D721Med (cell line): ENCODE measurements at regions not wholly inside any gene's neighbourhood (a gene's known extent, or its start where the extent isn't known, plus 50 kb on each side); places are given as distances from the start of the nearest gene placed in this dataset.

Experiments
- DNase-seq: peaks from one replicate; pipeline ENCODE4 v3.0.0; 2011; ENCODE audit warnings: low spot score; ENCODE audit not compliant: insufficient read length
- FAIRE-seq: peaks from 2 replicates; lab custom pipeline; 2011; peaks lifted over from hg19 to GRCh38; lab: Jason Lieb, UNC
- CTCF ChIP-seq: IDR thresholded peaks from 2 replicates; pipeline ENCODE4 v1.5.1; 2012; ENCODE audit warnings: mild to moderate bottlenecking, control low read depth; ENCODE audit not compliant: insufficient read depth; ENCODE audit errors: missing control alignments

- FAIRE-seq = no peak
- no peak for TF ChIP-seq CTCF
Observed at GRCh38 chr4:30946288-30946687, 226.1 kb downstream of the PCDH7 start.

GRCh38 chr4:30948653-30949052, 228.5 kb downstream of the PCDH7 start:
- FAIRE-seq (no peak), DNase-seq (no peak)
- no peak for TF ChIP-seq CTCF

More at GRCh38 chr4:30946288-30946687, 226.1 kb downstream of the PCDH7 start:
- DNase-seq = no peak

GRCh38 chr4:30950737-30951136, 230.6 kb downstream of the PCDH7 start:
- FAIRE-seq (no peak), DNase-seq (no peak)
- no peak for TF ChIP-seq CTCF

- TF ChIP-seq CTCF = no peak
- FAIRE-seq = no peak
- no peak for DNase-seq
Observed at GRCh38 chr4:30952526-30953219, 232.5 kb downstream of the PCDH7 start.

- no peak for TF ChIP-seq CTCF
- DNase-seq = no peak
- no peak for FAIRE-seq
Observed at GRCh38 chr4:30953799-30954198, 233.6 kb downstream of the PCDH7 start.

GRCh38 chr4:30956916-30957315, 236.7 kb downstream of the PCDH7 start:
- no peak for DNase-seq
- FAIRE-seq = no peak
- no peak for TF ChIP-seq CTCF

- peak; percentile 6 for FAIRE-seq
- DNase-seq = no peak
- TF ChIP-seq CTCF = no peak
Observed at GRCh38 chr4:30957706-30958105, 237.5 kb downstream of the PCDH7 start.
